Suprapubic skin (tissue), 3 donors: ENCODE measurements at regions not wholly inside any gene's neighbourhood (a gene's known extent, or its start where the extent isn't known, plus 50 kb on each side); places are given as distances from the start of the nearest gene placed in this dataset.

Source experiments
- POLR2AphosphoS5 ChIP-seq, 3 donors: sonication (generic); formaldehyde crosslinking; IDR thresholded peaks; one replicate each; pipeline ENCODE4 v1.6.1; 2017; ENCODE audit warnings: antibody characterized with exemption in 3 of 3
- TF ChIP-seq, protein P1 (sequence below), 2 donors: fragments of 200-600 bp in 1 of 2; fragments of 450-650 bp in 1 of 2; sonication (generic) in 1 of 2; IDR thresholded peaks; one replicate each; pipeline ENCODE4 v1.5.1; 2016 to 2019; ENCODE audit warnings: antibody characterized with exemption in 2 of 2, mild to moderate bottlenecking in 1 of 2, moderate library complexity in 1 of 2

DNA sequence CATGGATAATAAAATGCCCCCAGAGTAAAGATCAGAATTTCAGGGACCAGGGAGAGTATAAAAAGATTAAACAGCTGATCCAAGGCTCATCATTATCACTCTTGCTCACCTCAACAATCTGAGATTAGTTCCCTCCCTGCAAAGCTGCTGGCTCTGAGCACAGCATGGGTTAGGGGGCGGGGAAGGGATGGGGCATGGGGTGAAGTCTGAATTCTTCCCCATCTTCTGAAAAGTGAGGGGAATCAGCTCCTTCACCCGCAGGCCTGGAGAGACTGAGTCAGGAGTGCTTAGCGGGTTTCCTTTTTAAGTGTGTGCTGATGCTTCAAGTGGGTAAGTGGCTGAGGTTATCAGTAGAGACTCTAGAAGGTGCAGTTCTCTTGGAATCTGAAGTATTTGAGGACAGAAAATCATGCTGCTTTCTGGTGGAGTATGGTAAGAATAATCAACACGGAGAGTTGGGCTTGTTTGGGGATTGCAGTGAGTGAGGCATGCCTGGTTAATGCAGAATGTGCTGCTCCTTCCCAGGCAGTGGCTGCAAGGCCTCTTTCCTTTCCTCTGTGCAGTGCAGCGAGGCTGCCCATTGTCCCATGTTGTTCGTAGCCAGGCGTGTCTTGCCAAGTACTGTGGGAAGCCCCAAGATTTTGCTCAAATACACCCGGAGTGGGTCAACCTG is 59.2 kb upstream of the TRAK1 start:
- TF ChIP-seq, protein P1, sequence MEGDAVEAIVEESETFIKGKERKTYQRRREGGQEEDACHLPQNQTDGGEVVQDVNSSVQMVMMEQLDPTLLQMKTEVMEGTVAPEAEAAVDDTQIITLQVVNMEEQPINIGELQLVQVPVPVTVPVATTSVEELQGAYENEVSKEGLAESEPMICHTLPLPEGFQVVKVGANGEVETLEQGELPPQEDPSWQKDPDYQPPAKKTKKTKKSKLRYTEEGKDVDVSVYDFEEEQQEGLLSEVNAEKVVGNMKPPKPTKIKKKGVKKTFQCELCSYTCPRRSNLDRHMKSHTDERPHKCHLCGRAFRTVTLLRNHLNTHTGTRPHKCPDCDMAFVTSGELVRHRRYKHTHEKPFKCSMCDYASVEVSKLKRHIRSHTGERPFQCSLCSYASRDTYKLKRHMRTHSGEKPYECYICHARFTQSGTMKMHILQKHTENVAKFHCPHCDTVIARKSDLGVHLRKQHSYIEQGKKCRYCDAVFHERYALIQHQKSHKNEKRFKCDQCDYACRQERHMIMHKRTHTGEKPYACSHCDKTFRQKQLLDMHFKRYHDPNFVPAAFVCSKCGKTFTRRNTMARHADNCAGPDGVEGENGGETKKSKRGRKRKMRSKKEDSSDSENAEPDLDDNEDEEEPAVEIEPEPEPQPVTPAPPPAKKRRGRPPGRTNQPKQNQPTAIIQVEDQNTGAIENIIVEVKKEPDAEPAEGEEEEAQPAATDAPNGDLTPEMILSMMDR (IDR thresholded peaks at IDR 0.05), result no peak
- no peak for TF ChIP-seq POLR2AphosphoS5 (IDR thresholded peaks at IDR 0.05)
